ENCODE measurements at regions not wholly inside any gene's neighbourhood (a gene's known extent, or its start where the extent isn't known, plus 50 kb on each side); places are given as distances from the start of the nearest gene placed in this dataset.
"Not testable (repeated sequence)": the region's sequence is repeated elsewhere in the genome, so short reads cannot be mapped to it uniquely, and the experiment has no call there.

GRCh38 chr21:20486303-20486702 lies 511.9 kb upstream of the NCAM2 start:
- peaks cover 7% of the 10 kb centered on the region for H3K9me3 Mint-ChIP-seq
- no peaks in the 10 kb centered on the region for H3K27me3 Mint-ChIP-seq
- no peak overlapping the region for H3K4me3 Mint-ChIP-seq
- CTCF ChIA-PET, result no interaction called here
- DNase-seq, result no peak
- H3K27ac Mint-ChIP-seq, result no peak overlapping the region
- no peaks in the 10 kb centered on the region for H3K4me1 Mint-ChIP-seq
- POLR2A ChIA-PET, result no interaction called here
- H3K36me3 Mint-ChIP-seq (ENCODE audit: low read depth), result no peaks in the 10 kb centered on the region

DNA sequence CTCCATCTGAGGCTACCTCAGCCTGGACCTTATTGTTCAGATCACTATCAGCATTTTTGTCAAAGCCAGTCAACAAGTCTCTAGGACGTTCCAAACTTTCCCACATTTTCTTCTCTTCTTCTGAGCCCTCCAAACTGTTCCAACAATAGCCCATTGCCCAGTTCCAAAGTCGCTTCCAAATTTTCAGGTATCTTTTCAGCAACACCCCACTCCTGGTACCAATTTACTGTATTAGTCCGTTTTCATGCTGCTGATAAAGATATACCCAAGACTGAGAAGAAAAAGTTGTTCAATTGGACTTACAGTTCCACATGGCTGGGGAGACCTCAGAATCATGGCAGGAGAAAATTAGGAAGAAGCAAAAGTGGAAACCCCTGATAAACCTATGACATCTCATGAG lies 495.3 kb upstream of the NCAM2 start:
- H3K4me1 Mint-ChIP-seq; H3K4me3 Mint-ChIP-seq; H3K27ac Mint-ChIP-seq; POLR2A ChIA-PET; CTCF ChIA-PET; H3K27me3 Mint-ChIP-seq; DNase-seq; H3K36me3 Mint-ChIP-seq (ENCODE audit: low read depth): not testable (repeated sequence)
- peaks cover 54% of the 10 kb centered on the region for H3K9me3 Mint-ChIP-seq

DNA sequence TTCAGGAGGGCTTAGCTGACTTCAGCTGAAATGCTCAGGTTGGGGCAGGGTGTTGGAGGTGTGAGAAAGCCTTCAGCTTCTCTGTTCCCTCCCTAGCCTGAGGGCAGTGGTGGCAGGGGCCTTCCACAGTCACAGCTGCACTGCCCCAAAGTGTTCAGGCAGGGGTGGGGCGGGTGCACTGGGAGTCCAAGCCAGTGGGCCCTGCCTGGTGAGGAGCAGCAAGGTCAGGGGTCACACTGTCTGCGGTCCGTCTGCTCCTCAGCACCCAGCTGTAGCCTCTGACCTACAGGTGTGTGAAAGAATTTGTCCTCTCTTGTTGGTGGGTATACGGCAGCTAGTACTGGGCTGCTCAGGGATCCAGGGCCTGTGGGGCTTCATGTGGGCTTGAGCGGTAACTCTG lies 490.4 kb upstream of the NCAM2 start:
- no peak overlapping the region for H3K27ac Mint-ChIP-seq
- H3K36me3 Mint-ChIP-seq (ENCODE audit: low read depth), result no peaks in the 10 kb centered on the region
- no peaks in the 10 kb centered on the region for H3K4me1 Mint-ChIP-seq
- CTCF ChIA-PET, result no interaction called here
- no peak overlapping the region for H3K4me3 Mint-ChIP-seq
- no peaks in the 10 kb centered on the region for H3K27me3 Mint-ChIP-seq
- POLR2A ChIA-PET, result no interaction called here
- peaks cover 20% of the 10 kb centered on the region for H3K9me3 Mint-ChIP-seq
- DNase-seq, result no peak

- ChIA-PET CTCF (no interaction called here), POLR2A (no interaction called here)
- H3K27ac Mint-ChIP-seq, result no peak overlapping the region
- H3K4me3 Mint-ChIP-seq, result no peak overlapping the region
- no peak for DNase-seq
- H3K27me3 Mint-ChIP-seq, result no peaks in the 10 kb centered on the region
- peaks cover 11% of the 10 kb centered on the region for H3K9me3 Mint-ChIP-seq
- H3K36me3 Mint-ChIP-seq (ENCODE audit: low read depth), result no peaks in the 10 kb centered on the region
- H3K4me1 Mint-ChIP-seq, result no peaks in the 10 kb centered on the region
Observed at GRCh38 chr21:20511216-20511880, 486.9 kb upstream of the NCAM2 start.

DNA sequence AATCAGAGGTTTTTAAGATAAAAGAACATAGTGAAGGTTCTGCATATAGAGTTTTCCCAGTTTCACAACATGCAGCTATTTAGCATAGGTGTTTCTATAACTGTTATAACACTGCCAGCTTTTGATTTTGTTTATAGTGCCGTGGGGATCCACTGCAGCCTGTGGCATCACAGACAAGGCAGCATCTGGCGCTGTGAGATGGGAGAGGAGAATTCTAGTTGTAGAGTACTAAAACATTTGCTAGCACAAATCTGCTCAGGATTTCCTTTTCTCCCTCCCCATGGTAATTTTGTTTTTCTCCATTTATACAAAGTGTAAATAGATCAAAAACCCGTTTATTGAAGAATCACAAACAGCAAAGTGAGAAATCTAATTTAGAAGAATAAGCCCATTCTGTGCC lies 482.8 kb upstream of the NCAM2 start:
- Mint-ChIP-seq H3K27me3 (no peaks in the 10 kb centered on the region), H3K4me1 (no peaks in the 10 kb centered on the region), H3K36me3 (ENCODE audit: low read depth) (no peaks in the 10 kb centered on the region), H3K9me3 (peaks cover 7% of the 10 kb centered on the region), H3K27ac (no peak overlapping the region), H3K4me3 (no peak overlapping the region)
- ChIA-PET POLR2A (no interaction called here), CTCF (no interaction called here)
- DNase-seq, result no peak

GRCh38 chr21:20519076-20519475 lies 479.1 kb upstream of the NCAM2 start:
- Mint-ChIP-seq H3K4me3 (no peak overlapping the region), H3K36me3 (ENCODE audit: low read depth) (no peaks in the 10 kb centered on the region), H3K27ac (no peak overlapping the region), H3K9me3 (peaks cover 2% of the 10 kb centered on the region), H3K27me3 (no peaks in the 10 kb centered on the region), H3K4me1 (no peaks in the 10 kb centered on the region)
- no peak for DNase-seq
- ChIA-PET POLR2A (no interaction called here), CTCF (no interaction called here)

GRCh38 chr21:20522611-20523010 lies 475.6 kb upstream of the NCAM2 start:
- Mint-ChIP-seq H3K9me3 (peaks cover 3% of the 10 kb centered on the region), H3K27me3 (no peaks in the 10 kb centered on the region), H3K27ac (no peak overlapping the region), H3K4me3 (no peak overlapping the region), H3K4me1 (no peaks in the 10 kb centered on the region), H3K36me3 (ENCODE audit: low read depth) (no peaks in the 10 kb centered on the region)
- DNase-seq, result no peak
- CTCF ChIA-PET, result no interaction called here
- POLR2A ChIA-PET, result no interaction called here

DNA sequence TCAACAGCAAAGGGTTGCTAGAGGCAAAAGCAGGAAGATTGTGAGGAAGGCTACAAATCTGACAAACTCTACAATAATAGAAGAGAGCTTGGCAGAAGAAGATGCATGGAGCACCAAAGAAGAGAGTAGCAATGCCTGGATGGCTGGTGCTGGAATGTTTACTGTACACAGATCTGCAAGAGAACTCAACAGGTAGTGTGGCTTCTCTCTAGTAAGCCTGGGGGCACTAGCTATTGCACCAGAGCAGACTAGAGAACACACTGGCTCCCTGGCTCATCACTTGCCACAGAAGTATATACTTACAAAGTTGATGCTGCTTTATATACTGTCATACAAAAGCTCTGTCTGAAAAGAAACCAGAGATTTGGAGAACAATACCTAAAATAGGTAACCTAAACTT lies 475.0 kb upstream of the NCAM2 start:
- no peaks in the 10 kb centered on the region for H3K36me3 Mint-ChIP-seq (ENCODE audit: low read depth)
- H3K27me3 Mint-ChIP-seq, result no peaks in the 10 kb centered on the region
- H3K4me3 Mint-ChIP-seq, result no peak overlapping the region
- no peak for DNase-seq
- H3K27ac Mint-ChIP-seq, result no peak overlapping the region
- ChIA-PET CTCF (no interaction called here), POLR2A (no interaction called here)
- H3K4me1 Mint-ChIP-seq, result no peaks in the 10 kb centered on the region
- peaks cover 4% of the 10 kb centered on the region for H3K9me3 Mint-ChIP-seq

DNA sequence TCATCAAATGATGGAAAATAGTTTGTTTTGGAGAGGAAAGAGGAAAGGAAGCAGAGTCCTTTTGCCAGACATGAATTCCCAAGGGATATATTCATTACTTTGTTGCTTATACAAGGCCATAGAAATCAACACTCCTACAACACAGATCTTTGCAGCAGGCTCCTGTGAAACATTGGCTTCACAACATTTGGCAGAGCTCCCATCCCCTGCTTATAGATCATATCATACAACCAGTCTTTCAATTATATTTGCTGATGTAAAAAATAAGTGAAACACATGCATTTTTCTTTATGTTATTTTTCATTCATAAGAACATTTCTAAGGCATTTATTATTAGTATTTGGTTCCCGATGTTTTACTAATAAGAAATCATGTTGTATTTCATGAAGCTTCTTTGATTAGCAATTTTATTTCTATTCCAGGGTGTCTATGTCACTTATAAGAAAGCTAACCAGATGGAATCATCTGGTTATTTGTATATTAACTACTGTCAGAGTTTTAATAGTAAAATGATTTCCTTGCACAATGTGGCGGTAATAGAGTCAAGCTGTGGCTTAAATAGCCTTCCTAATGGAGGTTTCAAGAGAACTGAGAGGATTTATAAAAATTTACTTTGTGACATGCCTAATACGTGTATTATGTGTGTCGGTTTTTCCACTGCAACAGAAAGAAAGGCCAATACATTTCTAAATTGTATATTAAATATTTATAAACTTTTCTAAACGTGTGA lies 470.3 kb upstream of the NCAM2 start:
- H3K4me3 Mint-ChIP-seq, result no peak overlapping the region
- no peak for DNase-seq
- H3K27me3 Mint-ChIP-seq, result no peaks in the 10 kb centered on the region
- no peaks in the 10 kb centered on the region for H3K36me3 Mint-ChIP-seq (ENCODE audit: low read depth)
- peaks cover 10% of the 10 kb centered on the region for H3K9me3 Mint-ChIP-seq
- H3K27ac Mint-ChIP-seq, result no peak overlapping the region
- ChIA-PET POLR2A (no interaction called here), CTCF (no interaction called here)
- H3K4me1 Mint-ChIP-seq, result no peaks in the 10 kb centered on the region

- POLR2A ChIA-PET, result no interaction called here
- H3K4me3 Mint-ChIP-seq, result no peak overlapping the region
- no peak for DNase-seq
- H3K36me3 Mint-ChIP-seq (ENCODE audit: low read depth), result no peaks in the 10 kb centered on the region
- peaks cover 19% of the 10 kb centered on the region for H3K9me3 Mint-ChIP-seq
- H3K27me3 Mint-ChIP-seq, result no peaks in the 10 kb centered on the region
- no peak overlapping the region for H3K27ac Mint-ChIP-seq
- CTCF ChIA-PET, result no interaction called here
- H3K4me1 Mint-ChIP-seq, result no peaks in the 10 kb centered on the region
Observed at GRCh38 chr21:20537130-20537529, 461.1 kb upstream of the NCAM2 start.

DNA sequence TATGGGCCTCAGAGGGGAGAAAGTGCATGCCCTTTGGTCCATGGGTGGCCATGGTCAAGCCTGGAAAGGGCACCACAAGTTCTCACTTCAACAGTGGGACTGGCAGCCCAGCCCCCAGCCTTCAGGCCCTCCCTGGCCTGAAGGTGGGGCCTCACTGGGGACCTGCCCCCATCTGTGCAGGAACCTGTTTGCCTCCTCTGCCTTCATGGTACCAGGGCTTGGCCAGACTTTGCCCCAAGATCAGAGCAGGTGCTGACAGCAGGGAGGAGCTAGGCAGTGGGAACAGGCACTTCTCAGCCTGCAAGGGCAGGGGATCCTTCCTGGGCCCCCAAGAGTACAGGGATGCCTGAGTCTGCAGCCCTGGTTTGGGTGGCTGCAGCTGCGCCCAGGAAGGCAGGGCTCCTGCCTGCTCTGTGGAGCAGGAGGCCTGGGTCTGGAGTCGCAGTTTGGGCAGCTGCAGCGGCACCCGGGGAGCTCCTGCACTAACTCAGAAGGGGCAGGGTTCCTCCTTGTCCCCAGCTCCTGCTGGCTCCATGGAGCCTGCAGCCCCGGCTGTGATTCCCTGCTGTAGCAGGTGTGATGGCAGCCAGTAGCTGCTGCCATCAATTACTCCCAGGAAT lies 460.1 kb upstream of the NCAM2 start:
- CTCF ChIA-PET, result no interaction called here
- no peak overlapping the region for H3K4me3 Mint-ChIP-seq

GRCh38 chr21:20545454-20545853 lies 452.8 kb upstream of the NCAM2 start:
- no peaks in the 10 kb centered on the region for H3K4me1 Mint-ChIP-seq
- no peaks in the 10 kb centered on the region for H3K27me3 Mint-ChIP-seq
- H3K36me3 Mint-ChIP-seq (ENCODE audit: low read depth), result no peaks in the 10 kb centered on the region
- ChIA-PET CTCF (no interaction called here), POLR2A (no interaction called here)
- DNase-seq, result no peak
- no peak overlapping the region for H3K4me3 Mint-ChIP-seq
- peaks cover 9% of the 10 kb centered on the region for H3K9me3 Mint-ChIP-seq
- no peak overlapping the region for H3K27ac Mint-ChIP-seq

More for the DNA sequence above, 460.1 kb upstream of the NCAM2 start:
- Mint-ChIP-seq H3K27ac (no peak overlapping the region), H3K36me3 (ENCODE audit: low read depth) (no peaks in the 10 kb centered on the region), H3K4me1 (no peaks in the 10 kb centered on the region), H3K9me3 (peaks cover 15% of the 10 kb centered on the region), H3K27me3 (no peaks in the 10 kb centered on the region)
- POLR2A ChIA-PET, result no interaction called here
- DNase-seq, result no peak

- Mint-ChIP-seq H3K36me3 (ENCODE audit: low read depth) (no peaks in the 10 kb centered on the region), H3K4me1 (no peaks in the 10 kb centered on the region), H3K27ac (no peak overlapping the region)
Observed at GRCh38 chr21:20551939-20552338, 446.3 kb upstream of the NCAM2 start.

DNA sequence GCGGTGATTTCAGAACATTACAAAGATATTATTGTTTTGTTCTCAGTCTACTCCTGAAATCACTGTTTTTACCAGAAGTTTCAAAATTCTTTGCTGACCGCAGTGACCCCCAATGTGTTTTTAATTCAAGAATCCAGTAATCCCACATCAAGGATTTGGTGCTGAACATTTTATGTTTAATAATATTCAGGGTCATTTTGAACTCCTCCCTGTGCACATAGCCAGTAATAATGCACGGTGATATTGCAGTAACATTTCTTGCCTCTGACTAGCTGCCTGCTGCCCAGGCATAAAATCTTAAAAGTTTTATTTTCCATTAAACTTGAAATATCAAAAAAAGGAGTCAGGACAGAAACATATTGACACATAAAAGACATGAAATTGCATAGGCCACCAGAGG lies 443.4 kb upstream of the NCAM2 start:
- Mint-ChIP-seq H3K4me3 (no peak overlapping the region), H3K4me1 (no peaks in the 10 kb centered on the region), H3K27me3 (no peaks in the 10 kb centered on the region), H3K9me3 (peaks cover 3% of the 10 kb centered on the region), H3K36me3 (ENCODE audit: low read depth) (no peaks in the 10 kb centered on the region), H3K27ac (no peak overlapping the region)
- no peak for DNase-seq
- CTCF ChIA-PET, result no interaction called here
- POLR2A ChIA-PET, result no interaction called here

More at GRCh38 chr21:20551939-20552338, 446.3 kb upstream of the NCAM2 start:
- no peak for DNase-seq
- Mint-ChIP-seq H3K9me3 (peaks cover 4% of the 10 kb centered on the region), H3K27me3 (no peaks in the 10 kb centered on the region), H3K4me3 (no peak overlapping the region)
- ChIA-PET POLR2A (no interaction called here), CTCF (no interaction called here)

All from activated CD4-positive, alpha-beta memory T cell treated with anti-CD3 and anti-CD28 coated beads, Interleukin-2, amount 10 ng/mL, durations not matched to agents 7 days and 5 days (primary cell).